Prostate gland (tissue), 2 donors: ENCODE measurements at regions not wholly inside any gene's neighbourhood (a gene's known extent, or its start where the extent isn't known, plus 50 kb on each side); places are given as distances from the start of the nearest gene placed in this dataset.
"Not testable (repeated sequence)": the region's sequence is repeated elsewhere in the genome, so short reads cannot be mapped to it uniquely, and the experiment has no call there.

Source experiments
- DNase-seq: peaks from one replicate; pipeline ENCODE4 v3.0.0-alpha.2; 2019; ENCODE audit warnings: low spot score
- H3K27ac ChIP-seq, 2 donors: fragments of 200-600 bp; sonication (generic); 2 replicates each; pipeline ENCODE4 v1.5.1; 2017 to 2019
- H3K27me3 ChIP-seq: fragments of 200-600 bp; sonication (generic); replicated peaks from 2 replicates; pipeline ENCODE4 v1.5.1; 2019; ENCODE audit not compliant: insufficient read depth
- H3K36me3 ChIP-seq, 2 donors: fragments of 200-600 bp; sonication (generic); 1 replicate in 1 of 2; 2 replicates in 1 of 2; pipeline versions ENCODE4 v1.5.1 to v1.8.1; 2017 to 2019
- H3K4me1 ChIP-seq: fragments of 200-600 bp; sonication (generic); replicated peaks from 2 replicates; pipeline ENCODE4 v1.5.1; 2019
- H3K4me3 ChIP-seq, 2 donors: fragments of 200-600 bp; sonication (generic); 2 replicates each; pipeline ENCODE4 v1.5.1; 2017 to 2019
- H3K9me3 ChIP-seq: fragments of 200-600 bp; sonication (generic); 2 replicates; pipeline ENCODE4 v1.5.1; 2017
- POLR2A ChIP-seq: fragments of 450-650 bp; IDR thresholded peaks from one replicate; pipeline ENCODE4 v1.6.1; 2016; ENCODE audit warnings: antibody characterized with exemption, mild to moderate bottlenecking
- POLR2AphosphoS5 ChIP-seq: sonication (generic); formaldehyde crosslinking; IDR thresholded peaks from one replicate; pipeline ENCODE4 v1.6.1; 2017; ENCODE audit warnings: antibody characterized with exemption
- WGBS: methylation state at CpG from one replicate; pipeline ENCODE4 v1.1.5; 2018; 5-methylcytosine and 5-hydroxymethylcytosine counted together
- intact Hi-C: fragments of 100-400 bp; cut with DNase I; formaldehyde crosslinking; loops from one replicate; pipeline ENCODE4 v1.14.2; 2022
- TF ChIP-seq, protein P1 (sequence below), 4 experiments: fragments of 200-600 bp in 2 of 4; fragments of 450-650 bp in 2 of 4; sonication (generic) in 2 of 4; IDR thresholded peaks; 1 replicate in 3 of 4; 2 replicates in 1 of 4; pipeline ENCODE4 v1.5.1; 2016 to 2019; ENCODE audit warnings: antibody characterized with exemption in 4 of 4, mild to moderate bottlenecking in 2 of 4, moderate library complexity in 2 of 4

DNA sequence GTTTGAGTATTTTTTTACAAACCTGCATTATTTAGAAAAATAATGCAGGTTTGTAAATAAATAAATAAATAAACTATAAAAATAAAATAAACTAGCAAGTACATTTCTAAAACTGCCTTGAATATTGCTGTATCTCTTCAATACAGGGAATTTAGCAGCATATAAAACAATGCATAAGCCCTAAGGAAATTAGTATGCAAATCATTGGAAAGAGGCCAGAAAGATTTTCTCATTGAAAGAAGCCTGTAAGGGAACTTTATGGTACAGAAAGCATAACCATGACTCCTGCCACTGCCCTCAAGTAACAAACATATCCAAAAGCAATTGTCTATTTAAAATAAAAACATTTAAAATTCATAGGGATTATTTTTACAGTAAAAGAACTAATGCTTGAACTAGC lies 387.3 kb downstream of the HINT1 start:
- Histone ChIP-seq H3K4me3 (no peak overlapping the region), H3K9me3 (no peaks in the 10 kb centered on the region), H3K36me3 (no peaks in the 10 kb centered on the region), H3K27me3 (no peaks in the 10 kb centered on the region), H3K27ac (no peak overlapping the region), H3K4me1 (no peaks in the 10 kb centered on the region)
- intact Hi-C loops = no loop called here
- DNase-seq = no peak
- TF ChIP-seq POLR2AphosphoS5 (no peak), POLR2A (no peak)
- TF ChIP-seq, protein P1, sequence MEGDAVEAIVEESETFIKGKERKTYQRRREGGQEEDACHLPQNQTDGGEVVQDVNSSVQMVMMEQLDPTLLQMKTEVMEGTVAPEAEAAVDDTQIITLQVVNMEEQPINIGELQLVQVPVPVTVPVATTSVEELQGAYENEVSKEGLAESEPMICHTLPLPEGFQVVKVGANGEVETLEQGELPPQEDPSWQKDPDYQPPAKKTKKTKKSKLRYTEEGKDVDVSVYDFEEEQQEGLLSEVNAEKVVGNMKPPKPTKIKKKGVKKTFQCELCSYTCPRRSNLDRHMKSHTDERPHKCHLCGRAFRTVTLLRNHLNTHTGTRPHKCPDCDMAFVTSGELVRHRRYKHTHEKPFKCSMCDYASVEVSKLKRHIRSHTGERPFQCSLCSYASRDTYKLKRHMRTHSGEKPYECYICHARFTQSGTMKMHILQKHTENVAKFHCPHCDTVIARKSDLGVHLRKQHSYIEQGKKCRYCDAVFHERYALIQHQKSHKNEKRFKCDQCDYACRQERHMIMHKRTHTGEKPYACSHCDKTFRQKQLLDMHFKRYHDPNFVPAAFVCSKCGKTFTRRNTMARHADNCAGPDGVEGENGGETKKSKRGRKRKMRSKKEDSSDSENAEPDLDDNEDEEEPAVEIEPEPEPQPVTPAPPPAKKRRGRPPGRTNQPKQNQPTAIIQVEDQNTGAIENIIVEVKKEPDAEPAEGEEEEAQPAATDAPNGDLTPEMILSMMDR (IDR thresholded peaks at IDR 0.05) = no peak

DNA sequence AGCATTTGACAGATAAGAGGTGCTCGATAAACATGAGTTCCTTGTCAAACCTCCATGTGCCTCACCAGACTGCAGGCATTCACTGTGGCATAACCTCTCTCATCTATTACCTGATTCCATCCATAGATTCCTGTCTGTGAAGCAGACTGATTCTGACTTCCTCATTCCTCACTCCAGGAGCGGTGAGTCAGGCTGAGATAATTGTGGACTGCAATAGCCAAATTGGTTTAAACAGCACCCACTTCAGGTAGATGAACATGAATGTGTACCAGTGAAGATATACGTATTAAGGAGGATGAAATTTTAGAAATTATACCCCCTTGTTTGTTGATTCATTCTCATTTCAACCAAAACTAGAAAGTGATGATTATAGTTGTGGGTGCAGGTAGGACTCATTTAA lies 391.2 kb downstream of the HINT1 start:
- H3K27ac ChIP-seq = no peak overlapping the region
- 67% methylated on average over 3 of the region's 3 CpGs for WGBS
- no peaks in the 10 kb centered on the region for H3K9me3 ChIP-seq
- TF ChIP-seq POLR2AphosphoS5 = no peak
- TF ChIP-seq, protein P1 (IDR thresholded peaks at IDR 0.05) = no peak
- TF ChIP-seq POLR2A = no peak
- H3K27me3 ChIP-seq = no peaks in the 10 kb centered on the region
- no peak for DNase-seq
- H3K4me1 ChIP-seq = no peaks in the 10 kb centered on the region
- intact Hi-C loops = no loop called here
- no peak overlapping the region for H3K4me3 ChIP-seq
- H3K36me3 ChIP-seq = no peaks in the 10 kb centered on the region

DNA sequence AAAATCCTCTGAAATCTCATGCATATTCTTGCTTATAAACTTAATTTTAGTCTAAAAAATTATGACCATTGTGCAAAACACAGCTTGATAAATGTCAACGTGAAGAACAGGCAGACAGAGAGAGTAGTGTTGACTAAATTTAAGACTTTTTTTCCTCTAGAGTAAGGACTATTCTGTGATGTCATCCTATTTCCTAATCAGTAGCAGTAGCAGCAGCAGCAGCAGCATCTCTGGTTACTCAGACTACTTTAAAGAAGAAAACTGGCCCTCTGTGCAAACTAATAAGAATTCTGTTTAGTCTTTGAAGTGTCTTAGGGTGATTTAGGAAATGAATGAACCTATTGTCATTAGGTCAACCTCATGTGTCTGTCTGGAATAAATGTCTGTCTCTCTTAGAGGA lies 403.0 kb downstream of the HINT1 start:
- Histone ChIP-seq H3K27me3 (no peaks in the 10 kb centered on the region), H3K9me3 (no peaks in the 10 kb centered on the region), H3K4me3 (no peak overlapping the region), H3K27ac (no peak overlapping the region), H3K4me1 (no peaks in the 10 kb centered on the region), H3K36me3 (no peaks in the 10 kb centered on the region)
- DNase-seq = no peak
- WGBS = 50% methylated on average over 1 of the region's 1 CpG
- intact Hi-C loops = no loop called here
- TF ChIP-seq POLR2AphosphoS5 (no peak), POLR2A (no peak)
- TF ChIP-seq, protein P1 (IDR thresholded peaks at IDR 0.05) = no peak

DNA sequence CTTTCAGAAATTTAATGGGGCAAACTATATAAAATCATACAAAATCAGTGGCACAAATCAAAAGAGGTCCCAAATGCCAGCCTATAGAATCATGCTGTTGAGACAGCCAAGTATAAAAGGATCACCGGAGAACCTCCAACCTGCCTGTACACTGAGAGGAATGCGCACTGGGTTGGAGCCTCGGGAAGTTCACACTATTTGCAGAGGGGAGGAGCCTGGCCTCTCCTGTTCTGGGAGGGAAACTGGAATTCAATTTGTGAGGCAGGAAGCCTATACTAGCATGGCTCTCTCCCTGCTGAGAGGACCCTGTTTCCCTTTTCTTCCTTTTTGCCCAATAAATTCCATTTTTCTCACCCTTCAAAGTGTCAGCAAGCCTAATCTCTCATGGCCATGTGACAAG lies 406.0 kb downstream of the HINT1 start:
- WGBS = 47% methylated on average over 3 of the region's 3 CpGs
- no peaks in the 10 kb centered on the region for H3K36me3 ChIP-seq
- no peak overlapping the region for H3K27ac ChIP-seq
- H3K9me3 ChIP-seq = no peaks in the 10 kb centered on the region
- no peak for TF ChIP-seq POLR2AphosphoS5
- TF ChIP-seq, protein P1 (IDR thresholded peaks at IDR 0.05) = no peak
- TF ChIP-seq POLR2A = no peak
- intact Hi-C loops = no loop called here
- no peaks in the 10 kb centered on the region for H3K27me3 ChIP-seq
- no peak overlapping the region for H3K4me3 ChIP-seq
- H3K4me1 ChIP-seq = no peaks in the 10 kb centered on the region
- DNase-seq = no peak

DNA sequence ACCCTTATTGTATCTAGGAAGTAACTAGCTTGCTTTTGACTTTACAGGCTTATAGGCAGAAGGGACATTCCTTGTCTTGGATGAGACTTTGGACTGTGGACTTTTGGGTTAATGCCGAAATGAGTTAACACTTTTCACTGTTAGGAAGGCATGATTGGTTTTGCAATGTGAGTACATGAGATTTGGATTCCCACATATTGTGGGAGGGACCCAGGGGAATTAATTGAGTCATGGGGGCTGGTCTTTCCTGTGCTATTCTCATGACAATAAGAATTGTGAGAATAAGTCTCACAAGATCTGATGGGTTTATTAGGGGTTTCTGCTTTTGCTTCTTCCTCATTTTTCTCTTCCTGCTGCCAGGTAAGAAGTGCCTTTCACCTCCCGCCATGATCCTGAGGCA lies 417.5 kb downstream of the HINT1 start:
- no peaks in the 10 kb centered on the region for H3K4me1 ChIP-seq

DNA sequence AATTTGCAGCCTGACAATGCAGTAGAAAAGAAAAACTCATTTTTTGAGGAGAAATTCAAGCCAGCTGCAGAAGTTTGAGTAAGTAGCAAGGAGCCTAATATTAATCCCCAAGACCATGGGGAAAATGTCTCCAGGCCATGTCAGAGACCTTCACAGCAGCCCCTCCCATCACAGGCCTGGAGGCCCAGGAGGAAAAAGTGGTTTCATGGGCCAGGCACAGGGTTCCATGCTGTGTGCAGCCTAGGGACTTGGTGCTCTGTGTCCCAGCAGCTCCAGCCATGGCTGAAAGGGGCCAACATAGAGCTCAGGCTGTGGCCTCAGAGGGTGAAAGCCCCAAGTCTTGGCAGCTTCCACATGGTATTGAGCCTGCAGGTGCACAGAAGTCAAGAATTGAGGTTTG lies 418.4 kb downstream of the HINT1 start:
- H3K36me3 ChIP-seq, H3K27me3 ChIP-seq, H3K4me3 ChIP-seq, H3K27ac ChIP-seq, DNase-seq, H3K4me1 ChIP-seq, intact Hi-C loops, H3K9me3 ChIP-seq: not testable (repeated sequence)

More for the DNA sequence above, 417.5 kb downstream of the HINT1 start:
- intact Hi-C loops = no loop called here
- H3K36me3 ChIP-seq = no peaks in the 10 kb centered on the region
- no peak overlapping the region for H3K4me3 ChIP-seq
- H3K27me3 ChIP-seq = no peaks in the 10 kb centered on the region
- no peak for DNase-seq
- 94% methylated on average over 2 of the region's 2 CpGs for WGBS
- TF ChIP-seq, protein P1 (IDR thresholded peaks at IDR 0.05) = no peak
- no peak for TF ChIP-seq POLR2A
- no peak for TF ChIP-seq POLR2AphosphoS5
- H3K9me3 ChIP-seq = no peaks in the 10 kb centered on the region
- H3K27ac ChIP-seq = no peak overlapping the region
